SU-DHL-6 (cell line): ENCODE measurements at regions not wholly inside any gene's neighbourhood (a gene's known extent, or its start where the extent isn't known, plus 50 kb on each side); places are given as distances from the start of the nearest gene placed in this dataset.

Source experiments
- H2AFZ ChIP-seq: fragments of 200-600 bp; sonication (generic); 2 replicates; pipeline ENCODE4 v1.6.1; 2014; ENCODE audit warnings: low read depth, mild to moderate bottlenecking, moderate library complexity, mixed read lengths, antibody characterized with exemption, low read length; ENCODE audit not compliant: severe bottlenecking
- H3F3A ChIP-seq: fragments of 200-600 bp; shearing (Covaris generic); 2 replicates; pipeline ENCODE4 v1.6.0; 2016; ENCODE audit warnings: antibody characterized with exemption, mild to moderate bottlenecking; ENCODE audit not compliant: insufficient read depth
- H3K27ac ChIP-seq: fragments of 200-600 bp; sonication (generic); 2 replicates; pipeline ENCODE4 v1.5.1; 2016; ENCODE audit warnings: low read depth, mild to moderate bottlenecking, low read length, moderate library complexity, mixed read lengths
- H3K27me3 ChIP-seq: fragments of 200-600 bp; sonication (generic), shearing (Covaris generic); 2 replicates; pipeline ENCODE4 v1.6.0; 2014; ENCODE audit warnings: mild to moderate bottlenecking, low read length
- H3K36me3 ChIP-seq: fragments of 200-600 bp; sonication (generic); 2 replicates; pipeline ENCODE4 v1.6.1; 2014; ENCODE audit warnings: mild to moderate bottlenecking, low read length, mixed read lengths
- H3K4me2 ChIP-seq: fragments of 300-600, 200-600 bp; shearing (Covaris generic), sonication (generic); 2 replicates; pipeline ENCODE4 v1.6.0; 2014; ENCODE audit warnings: low read length, low read depth, mild to moderate bottlenecking; ENCODE audit not compliant: poor library complexity, severe bottlenecking
- H3K4me3 ChIP-seq: fragments of 200-600 bp; sonication (generic); 2 replicates; pipeline ENCODE4 v1.5.1; 2014; ENCODE audit warnings: antibody characterized with exemption, low read length, mild to moderate bottlenecking, mixed read lengths; ENCODE audit not compliant: insufficient read depth, poor library complexity, severe bottlenecking
- H3K79me2 ChIP-seq: fragments of 200-600 bp; sonication (generic); 2 replicates; pipeline ENCODE4 v1.6.1; 2014; ENCODE audit warnings: mild to moderate bottlenecking, low read length, moderate library complexity; ENCODE audit not compliant: insufficient read depth
- H3K9ac ChIP-seq: fragments of 200-600 bp; sonication (generic); 2 replicates; pipeline ENCODE4 v1.7.0; 2014; ENCODE audit warnings: mild to moderate bottlenecking, low read length
- H3K9me2 ChIP-seq: fragments of 200-600 bp; sonication (generic); replicated peaks from 2 replicates; pipeline ENCODE4 v1.6.1; 2014; ENCODE audit warnings: low read length; ENCODE audit not compliant: insufficient read depth
- H3K9me3 ChIP-seq: fragments of 200-600 bp; sonication (generic); 2 replicates; pipeline ENCODE4 v1.6.1; 2014; ENCODE audit warnings: low read length, mixed read lengths; ENCODE audit not compliant: insufficient read depth
- H4K20me1 ChIP-seq: fragments of 200-600 bp; sonication (generic); 2 replicates; pipeline ENCODE4 v1.6.1; 2014; ENCODE audit warnings: low read depth, mild to moderate bottlenecking, antibody characterized with exemption, low read length, moderate library complexity, mixed read lengths
- CTCF ChIP-seq: fragments of 200-600 bp; sonication (generic); IDR thresholded peaks from one replicate; pipeline ENCODE4 v1.5.1; 2017; ENCODE audit warnings: antibody characterized with exemption, mild to moderate bottlenecking, low read length, moderate library complexity; ENCODE audit not compliant: insufficient read depth, poor library complexity, severe bottlenecking
- EZH2phosphoT487 ChIP-seq: fragments of 200-600 bp; sonication (generic), shearing (Covaris generic); conservative IDR thresholded peaks from 2 replicates; pipeline ENCODE4 v1.6.1; 2018; ENCODE audit warnings: mild to moderate bottlenecking, antibody characterized with exemption, low read length, moderate library complexity, mixed read lengths

DNA sequence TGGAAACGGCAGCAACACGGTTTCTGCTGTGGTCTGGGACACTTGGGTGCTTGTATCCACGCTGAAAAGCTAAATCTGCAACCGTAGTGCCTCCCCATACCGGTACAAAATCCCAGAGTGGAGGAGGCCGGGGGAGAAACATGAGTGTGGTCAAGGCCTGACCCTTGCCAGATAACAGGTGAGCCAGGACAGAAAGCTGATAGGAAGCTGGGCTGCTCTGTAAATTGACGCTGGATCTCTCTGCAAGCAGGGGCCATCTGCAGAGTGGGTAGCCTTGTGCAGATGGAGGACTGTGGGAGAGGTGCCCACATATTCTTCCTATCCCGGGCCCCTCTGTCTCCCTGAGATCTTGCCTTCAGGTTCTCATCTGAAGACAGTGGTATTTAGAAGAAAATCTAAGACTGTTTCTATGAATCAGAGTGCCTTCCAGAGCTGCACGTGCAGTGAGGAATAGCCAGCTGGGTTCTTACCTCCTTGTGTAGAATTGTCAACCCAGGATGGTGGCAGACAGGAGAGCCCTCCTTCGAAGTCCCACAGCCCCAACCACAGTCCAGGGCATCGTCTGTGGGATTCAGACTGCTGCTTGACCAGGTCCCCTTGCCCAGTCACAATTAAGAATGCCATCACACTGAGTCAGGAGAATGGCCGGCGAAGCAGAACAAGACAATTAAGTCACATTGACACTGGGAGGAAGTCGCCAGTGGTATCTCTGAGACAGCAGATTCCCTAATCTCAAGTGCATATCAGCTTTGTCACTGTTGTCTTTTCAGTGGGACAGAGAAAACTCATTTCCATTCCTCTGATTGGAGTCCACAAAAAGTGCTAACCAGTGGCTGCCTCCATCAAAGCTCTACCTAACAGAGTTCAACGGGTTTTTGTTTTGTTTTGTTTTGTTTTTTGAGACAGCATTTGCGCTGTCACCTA lies 100.0 kb upstream of the RIPOR2 start:
- Histone ChIP-seq H3K9ac (no peak overlapping the region), H2AFZ (peak overlapping the region; percentile 20), H3K27me3 (no peaks in the 10 kb centered on the region), H3K27ac (no peak overlapping the region), H4K20me1 (no peaks in the 10 kb centered on the region), H3K4me2 (no peak overlapping the region), H3F3A (no peaks in the 10 kb centered on the region), H3K36me3 (no peaks in the 10 kb centered on the region), H3K9me3 (no peaks in the 10 kb centered on the region), H3K4me3 (no peak overlapping the region), H3K79me2 (no peaks in the 10 kb centered on the region), H3K9me2 (no peaks in the 10 kb centered on the region)
- TF ChIP-seq EZH2phosphoT487: no peak
- TF ChIP-seq CTCF: no peak

DNA sequence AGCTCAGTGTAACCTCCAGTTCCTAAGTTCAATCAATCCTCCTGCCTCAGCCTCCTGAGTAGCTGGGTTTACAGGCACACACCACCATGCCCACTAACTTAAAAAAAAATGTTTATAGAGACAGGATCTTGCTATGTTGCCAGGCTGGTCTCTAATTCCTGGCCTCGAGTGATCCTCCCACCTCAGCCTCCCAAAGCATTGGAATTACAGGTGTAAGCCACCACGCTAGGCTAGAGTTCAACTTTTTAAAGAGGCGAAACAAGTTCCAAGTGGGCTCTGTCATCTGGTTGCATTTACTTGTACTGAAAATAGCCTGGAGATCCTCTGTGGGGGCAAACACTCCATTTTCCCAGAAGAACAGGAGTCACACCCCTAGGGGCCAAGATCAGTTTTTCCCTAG lies 100.7 kb upstream of the RIPOR2 start:
- Histone ChIP-seq H3K79me2 (no peaks in the 10 kb centered on the region), H3K27ac (no peak overlapping the region), H4K20me1 (no peaks in the 10 kb centered on the region), H3K9me3 (no peaks in the 10 kb centered on the region), H3K36me3 (no peaks in the 10 kb centered on the region), H3K4me3 (no peak overlapping the region), H3K9ac (no peak overlapping the region), H3K27me3 (no peaks in the 10 kb centered on the region), H2AFZ (no peak overlapping the region), H3K9me2 (no peaks in the 10 kb centered on the region), H3F3A (no peaks in the 10 kb centered on the region), H3K4me2 (no peak overlapping the region)
- TF ChIP-seq CTCF (no peak), EZH2phosphoT487 (no peak)

DNA sequence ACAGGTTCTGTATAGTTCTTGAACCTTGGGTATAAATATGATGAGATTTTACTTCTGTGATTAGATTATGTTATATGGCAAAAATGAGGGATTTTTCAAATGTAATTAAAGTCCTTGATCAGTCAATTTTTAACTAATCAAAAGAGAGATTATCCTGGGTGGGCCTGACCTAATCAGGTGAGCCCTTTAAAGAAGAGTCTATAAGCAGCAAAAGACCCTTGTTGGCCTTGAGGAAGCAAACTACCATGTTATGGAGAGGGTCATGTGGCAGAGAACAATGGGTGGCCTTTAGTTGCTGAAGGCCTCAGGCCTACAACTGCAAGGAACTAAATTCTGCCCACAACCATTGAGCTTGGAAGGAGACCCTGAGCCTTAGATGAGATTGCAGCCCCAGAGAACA lies 102.5 kb upstream of the RIPOR2 start:
- H3K9me2 ChIP-seq: no peaks in the 10 kb centered on the region
- no peaks in the 10 kb centered on the region for H3K27me3 ChIP-seq
- H3K27ac ChIP-seq: no peak overlapping the region
- no peaks in the 10 kb centered on the region for H3F3A ChIP-seq
- no peak overlapping the region for H3K4me2 ChIP-seq
- H3K79me2 ChIP-seq: no peaks in the 10 kb centered on the region
- no peak overlapping the region for H2AFZ ChIP-seq
- TF ChIP-seq EZH2phosphoT487 (no peak), CTCF (no peak)
- no peak overlapping the region for H3K9ac ChIP-seq
- H4K20me1 ChIP-seq: no peaks in the 10 kb centered on the region
- no peak overlapping the region for H3K4me3 ChIP-seq
- no peaks in the 10 kb centered on the region for H3K9me3 ChIP-seq
- H3K36me3 ChIP-seq: no peaks in the 10 kb centered on the region
